COLO829 (cell line): ENCODE measurements at regions not wholly inside any gene's neighbourhood (a gene's known extent, or its start where the extent isn't known, plus 50 kb on each side); places are given as distances from the start of the nearest gene placed in this dataset.
"Not testable (repeated sequence)": the region's sequence is repeated elsewhere in the genome, so short reads cannot be mapped to it uniquely, and the experiment has no call there.

Source experiments
- DNase-seq: peaks from one replicate; pipeline ENCODE4 v3.0.0; 2012; ENCODE audit warnings: low spot score

GRCh38 chr4:124887739-124888138, 175.2 kb upstream of the ANKRD50 start:
- DNase-seq, result no peak

DNA sequence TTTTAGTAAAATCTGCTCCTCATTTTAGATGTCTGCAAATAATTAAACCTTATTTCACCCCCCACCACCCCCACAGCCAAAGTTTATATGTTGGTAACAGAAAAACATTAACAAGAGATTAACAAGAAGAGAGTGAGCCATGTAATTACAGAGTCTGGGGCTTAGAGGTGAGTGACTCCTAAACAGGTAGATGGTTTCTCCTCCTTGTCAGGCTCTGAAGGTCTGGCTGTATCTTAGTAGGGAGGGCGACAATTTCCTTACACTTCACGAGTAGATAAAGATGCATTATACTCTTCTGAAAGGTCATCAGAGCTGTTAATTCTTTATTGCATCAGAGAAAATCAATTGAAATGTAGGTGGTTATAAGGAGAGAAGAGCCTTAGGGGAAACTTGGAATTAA, 171.8 kb upstream of the ANKRD50 start:
- no peak for DNase-seq

- DNase-seq, result no peak
These were observed 171.1 kb upstream of the ANKRD50 start for GRCh38 chr4:124883632-124884031.

DNA sequence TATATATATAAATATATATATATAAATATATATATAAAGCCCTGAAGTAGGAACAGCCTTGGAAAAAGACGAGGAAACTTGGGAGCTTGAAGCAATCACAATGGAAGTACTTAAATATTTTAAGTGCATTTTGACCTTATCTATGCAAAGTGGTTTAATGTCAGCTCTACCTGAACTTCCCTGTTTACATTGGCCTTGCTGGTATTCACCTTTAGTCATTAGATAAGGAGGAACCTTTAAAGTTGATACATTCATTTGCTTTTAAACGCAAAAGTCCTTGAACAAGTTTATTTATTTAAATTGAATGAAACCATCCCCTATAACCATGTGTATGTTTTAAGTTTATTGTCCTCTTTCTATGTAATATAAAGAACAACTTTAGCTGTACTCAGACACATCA, 166.7 kb upstream of the ANKRD50 start:
- DNase-seq, result no peak

GRCh38 chr4:124874172-124874450, 161.6 kb upstream of the ANKRD50 start:
- DNase-seq, result no peak

DNA sequence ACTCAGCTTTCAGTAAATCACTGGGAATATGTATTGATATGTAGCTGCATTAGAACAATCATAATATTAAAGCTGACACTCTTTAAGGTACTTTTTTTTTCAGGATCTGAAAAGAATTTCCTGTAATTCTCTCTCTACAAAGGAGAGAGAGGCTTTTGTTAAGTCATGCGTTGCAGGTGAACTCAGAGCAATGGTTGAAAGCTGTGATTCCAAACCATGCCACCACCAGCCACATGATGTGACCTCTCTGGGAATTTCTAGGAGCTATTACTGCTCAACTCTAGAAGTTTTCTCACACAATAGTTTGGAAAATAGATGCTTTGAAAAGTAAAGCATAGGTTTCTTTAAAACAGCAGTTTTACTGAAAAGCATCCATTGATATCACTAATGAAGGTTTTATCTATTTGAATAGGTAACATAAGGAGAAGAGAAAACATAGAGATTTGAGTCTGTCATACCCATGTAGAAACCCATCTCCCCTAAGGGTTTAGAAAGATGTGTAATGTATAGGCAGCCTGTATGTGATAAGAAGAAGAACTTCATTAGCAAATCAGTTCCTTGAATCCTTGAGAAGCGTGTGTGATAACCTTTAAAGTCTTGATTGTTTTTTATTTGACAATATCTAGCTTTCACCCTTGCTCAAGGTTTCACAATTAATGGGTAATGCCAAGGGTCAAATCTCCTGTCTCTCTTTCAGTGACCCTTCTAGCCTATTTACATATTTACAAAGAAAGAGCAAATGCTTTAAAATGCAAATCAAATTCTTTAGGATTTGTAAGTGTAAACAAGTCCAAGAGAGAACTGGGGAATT, 161.0 kb upstream of the ANKRD50 start:
- DNase-seq, result no peak

DNA sequence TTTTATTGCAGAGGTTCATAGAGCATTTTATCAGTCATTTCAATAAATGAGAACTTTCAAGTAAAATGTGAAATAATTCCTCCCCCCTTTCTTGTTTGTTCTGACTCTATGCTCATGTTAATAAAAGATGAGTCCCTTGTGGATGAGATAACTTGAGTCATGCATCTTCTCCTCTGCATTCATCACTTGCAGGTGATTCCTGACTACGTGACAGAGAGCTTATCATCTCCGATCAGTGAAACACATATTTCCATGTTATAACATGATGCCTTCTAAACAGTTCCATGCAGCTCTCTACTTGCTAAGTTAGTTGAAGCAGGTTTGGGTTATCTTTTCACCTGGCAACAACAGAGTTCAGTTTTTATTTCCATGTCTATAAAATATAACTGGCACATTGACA, 160.1 kb upstream of the ANKRD50 start:
- DNase-seq, result no peak

DNA sequence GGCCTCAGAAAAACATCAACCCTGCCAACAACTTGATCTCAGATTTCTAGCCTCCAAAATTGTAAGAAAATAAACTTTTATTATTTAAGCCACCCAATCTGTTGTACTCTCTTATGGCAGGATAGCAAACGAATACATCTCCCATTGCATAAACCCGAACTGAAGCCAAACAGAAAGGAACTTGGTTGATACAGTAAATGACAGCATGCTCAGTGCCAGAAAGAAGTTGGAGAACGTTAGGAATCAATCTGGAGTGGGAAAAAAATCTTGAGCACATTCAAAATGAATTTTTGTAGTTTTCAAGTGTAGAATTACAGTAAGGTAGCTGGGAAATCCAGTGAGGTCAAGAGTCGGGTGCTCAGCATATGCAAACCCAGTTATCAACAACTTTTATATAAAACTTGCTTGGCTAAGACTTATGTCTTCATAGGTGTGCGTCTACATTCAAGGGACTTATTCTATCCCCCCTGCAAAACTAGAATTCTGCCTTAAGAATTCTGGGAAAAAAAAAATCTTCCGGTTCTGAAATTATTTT, 157.5 kb upstream of the ANKRD50 start:
- DNase-seq, result no peak

DNA sequence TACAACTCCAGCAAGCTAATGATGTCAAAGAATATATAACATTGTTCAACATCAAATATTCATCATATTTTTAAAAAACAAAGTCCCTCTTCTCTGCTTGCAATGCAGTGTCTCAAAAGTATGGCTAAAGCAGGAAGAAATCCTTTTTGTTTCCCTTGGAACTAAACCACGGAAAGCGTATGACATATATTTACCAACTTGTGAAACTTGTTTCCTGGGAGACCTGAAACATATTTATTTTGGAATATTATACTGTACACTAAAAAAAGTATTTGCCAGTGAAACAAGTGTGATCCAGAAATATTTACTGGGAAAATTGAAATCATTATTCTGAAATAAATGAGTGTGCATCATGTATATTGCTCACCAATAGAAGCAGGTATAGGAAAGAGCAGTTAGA, 156.0 kb upstream of the ANKRD50 start:
- no peak for DNase-seq

GRCh38 chr4:124867536-124867935, 155.0 kb upstream of the ANKRD50 start:
- DNase-seq, result no peak

- DNase-seq, result no peak
These were observed 153.8 kb upstream of the ANKRD50 start for GRCh38 chr4:124866301-124866700.

GRCh38 chr4:124863040-124863545, 150.6 kb upstream of the ANKRD50 start:
- DNase-seq, result no peak

- no peak for DNase-seq
These were observed 149.7 kb upstream of the ANKRD50 start for GRCh38 chr4:124862261-124862660.

GRCh38 chr4:124861761-124862160, 149.2 kb upstream of the ANKRD50 start:
- no peak for DNase-seq

GRCh38 chr4:124854968-124855367, 142.4 kb upstream of the ANKRD50 start:
- DNase-seq, result no peak

DNA sequence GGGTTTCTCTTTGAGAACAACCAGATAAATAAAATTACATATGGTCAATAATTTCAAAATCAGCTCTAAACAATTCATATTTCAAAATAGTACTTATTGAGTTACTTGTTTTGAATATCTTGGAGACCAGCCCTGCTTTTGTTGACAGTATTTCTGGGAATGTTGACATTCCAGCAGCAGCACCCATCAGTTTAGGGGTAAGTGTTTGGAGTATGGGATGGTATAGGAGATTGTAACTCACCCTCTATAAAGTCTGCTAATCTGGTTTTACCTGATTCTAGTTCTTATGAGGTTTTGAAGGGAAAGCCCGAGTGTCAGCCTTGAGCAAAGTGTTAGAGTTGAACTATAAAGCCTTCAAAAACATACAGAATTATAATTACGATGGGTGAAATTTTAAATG, 139.2 kb upstream of the ANKRD50 start:
- no peak for DNase-seq

GRCh38 chr4:124846306-124846705, 133.8 kb upstream of the ANKRD50 start:
- DNase-seq, result no peak

- DNase-seq, result no peak
These were observed 127.4 kb upstream of the ANKRD50 start for GRCh38 chr4:124839786-124840390.

GRCh38 chr4:124833831-124834505, 121.4 kb upstream of the ANKRD50 start:
- DNase-seq, result no peak

- DNase-seq, result no peak
These were observed 115.8 kb upstream of the ANKRD50 start for GRCh38 chr4:124828382-124828781.

DNA sequence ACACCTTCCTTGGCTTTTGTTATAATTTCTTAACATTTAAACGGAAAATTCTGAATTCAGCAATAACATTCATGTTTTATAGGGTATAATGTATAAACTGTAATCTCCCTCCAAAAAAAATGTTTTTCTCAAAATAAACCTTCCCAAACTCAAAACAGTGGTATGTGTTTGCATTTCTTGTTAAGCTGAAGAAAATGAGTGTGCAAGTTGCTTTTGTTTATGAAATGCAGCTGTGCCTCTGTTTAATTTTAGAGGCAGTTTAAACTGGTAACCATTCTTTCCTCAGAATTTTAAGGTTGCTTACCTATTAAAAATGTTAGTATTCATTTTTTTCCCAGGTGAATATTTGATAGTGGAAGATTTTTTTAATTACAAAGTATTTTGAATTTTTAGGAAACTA, 105.0 kb upstream of the ANKRD50 start:
- no peak for DNase-seq

- not testable (repeated sequence) for DNase-seq
These were observed 99.7 kb upstream of the ANKRD50 start for GRCh38 chr4:124812203-124812602.

DNA sequence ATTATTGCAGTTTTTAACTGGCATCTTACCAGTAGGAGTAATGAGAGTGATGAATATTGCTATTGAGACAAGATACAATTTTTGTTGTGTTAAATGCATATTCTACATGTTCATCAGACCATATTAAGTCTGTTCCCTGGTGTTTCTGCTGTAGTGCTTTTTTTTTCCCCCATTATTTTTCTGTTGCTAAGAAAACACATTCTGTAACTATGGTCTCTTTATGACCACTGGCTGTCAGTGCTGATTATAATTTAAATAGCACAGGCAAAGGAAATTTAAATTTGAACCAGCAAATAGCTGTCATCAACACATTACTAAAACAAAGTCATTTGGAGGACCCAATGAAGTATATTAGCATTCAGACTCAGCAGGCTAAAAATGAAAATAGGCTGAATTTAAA, 98.3 kb upstream of the ANKRD50 start:
- DNase-seq, result no peak
